ENCODE measurements at regions not wholly inside any gene's neighbourhood (a gene's known extent, or its start where the extent isn't known, plus 50 kb on each side); places are given as distances from the start of the nearest gene placed in this dataset.
"Not testable (repeated sequence)": the region's sequence is repeated elsewhere in the genome, so short reads cannot be mapped to it uniquely, and the experiment has no call there.

GRCh38 chr3:27025718-27026117 is 343.5 kb downstream of the NEK10 start:
- H3K27ac ChIP-seq (ENCODE audit: low read depth, low read length): no peak overlapping the region
- no peaks in the 10 kb centered on the region for H3K27me3 ChIP-seq (ENCODE audit: control insufficient read depth in 1 of 2, insufficient read depth in 2 of 2, low read length in 2 of 2)
- no peaks in the 10 kb centered on the region for H3K4me1 ChIP-seq (ENCODE audit: control insufficient read depth in 1 of 2, insufficient read depth in 2 of 2, low read length in 2 of 2)
- H3K36me3 ChIP-seq (ENCODE audit: control insufficient read depth in 1 of 2, insufficient read depth in 2 of 2, low read length in 2 of 2): no peaks in the 10 kb centered on the region
- H3K9ac ChIP-seq (ENCODE audit: low read depth in 1 of 2, low read length in 2 of 2): no peak overlapping the region
- H3K4me3 ChIP-seq (ENCODE audit: low read depth in 1 of 2, low read length in 2 of 2): no peak overlapping the region
- no peaks in the 10 kb centered on the region for H3K9me3 ChIP-seq (ENCODE audit: control insufficient read depth in 1 of 2, low read length in 2 of 2)

- Histone ChIP-seq H3K36me3 (ENCODE audit: control insufficient read depth in 1 of 2, insufficient read depth in 2 of 2, low read length in 2 of 2) (no peaks in the 10 kb centered on the region), H3K9ac (ENCODE audit: low read depth in 1 of 2, low read length in 2 of 2) (no peak overlapping the region), H3K4me1 (ENCODE audit: control insufficient read depth in 1 of 2, insufficient read depth in 2 of 2, low read length in 2 of 2) (no peaks in the 10 kb centered on the region), H3K4me3 (ENCODE audit: low read depth in 1 of 2, low read length in 2 of 2) (no peak overlapping the region), H3K27ac (ENCODE audit: low read depth, low read length) (no peak overlapping the region), H3K9me3 (ENCODE audit: control insufficient read depth in 1 of 2, low read length in 2 of 2) (no peaks in the 10 kb centered on the region), H3K27me3 (ENCODE audit: control insufficient read depth in 1 of 2, insufficient read depth in 2 of 2, low read length in 2 of 2) (no peaks in the 10 kb centered on the region)
These were observed 337.7 kb downstream of the NEK10 start for GRCh38 chr3:27031476-27031875.

- H3K36me3 ChIP-seq (ENCODE audit: control insufficient read depth in 1 of 2, insufficient read depth in 2 of 2, low read length in 2 of 2): no peaks in the 10 kb centered on the region
- H3K4me1 ChIP-seq (ENCODE audit: control insufficient read depth in 1 of 2, insufficient read depth in 2 of 2, low read length in 2 of 2): no peaks in the 10 kb centered on the region
- no peaks in the 10 kb centered on the region for H3K27me3 ChIP-seq (ENCODE audit: control insufficient read depth in 1 of 2, insufficient read depth in 2 of 2, low read length in 2 of 2)
- H3K9ac ChIP-seq (ENCODE audit: low read depth in 1 of 2, low read length in 2 of 2): no peak overlapping the region
- no peak overlapping the region for H3K4me3 ChIP-seq (ENCODE audit: low read depth in 1 of 2, low read length in 2 of 2)
- no peak overlapping the region for H3K27ac ChIP-seq (ENCODE audit: low read depth, low read length)
- H3K9me3 ChIP-seq (ENCODE audit: control insufficient read depth in 1 of 2, low read length in 2 of 2): no peaks in the 10 kb centered on the region
These were observed 334.9 kb downstream of the NEK10 start for GRCh38 chr3:27034255-27034654.

- Histone ChIP-seq H3K27ac (ENCODE audit: low read depth, low read length) (no peak overlapping the region), H3K36me3 (ENCODE audit: control insufficient read depth in 1 of 2, insufficient read depth in 2 of 2, low read length in 2 of 2) (no peaks in the 10 kb centered on the region), H3K27me3 (ENCODE audit: control insufficient read depth in 1 of 2, insufficient read depth in 2 of 2, low read length in 2 of 2) (no peaks in the 10 kb centered on the region), H3K4me1 (ENCODE audit: control insufficient read depth in 1 of 2, insufficient read depth in 2 of 2, low read length in 2 of 2) (no peaks in the 10 kb centered on the region), H3K9me3 (ENCODE audit: control insufficient read depth in 1 of 2, low read length in 2 of 2) (no peaks in the 10 kb centered on the region), H3K4me3 (ENCODE audit: low read depth in 1 of 2, low read length in 2 of 2) (no peak overlapping the region), H3K9ac (ENCODE audit: low read depth in 1 of 2, low read length in 2 of 2) (no peak overlapping the region)
These were observed 328.5 kb downstream of the NEK10 start for GRCh38 chr3:27040674-27041073.

- not testable (repeated sequence) for H3K36me3 ChIP-seq (ENCODE audit: control insufficient read depth in 1 of 2, insufficient read depth in 2 of 2, low read length in 2 of 2); H3K27ac ChIP-seq (ENCODE audit: low read depth, low read length); H3K4me3 ChIP-seq (ENCODE audit: low read depth in 1 of 2, low read length in 2 of 2); H3K9ac ChIP-seq (ENCODE audit: low read depth in 1 of 2, low read length in 2 of 2); H3K9me3 ChIP-seq (ENCODE audit: control insufficient read depth in 1 of 2, low read length in 2 of 2); H3K4me1 ChIP-seq (ENCODE audit: control insufficient read depth in 1 of 2, insufficient read depth in 2 of 2, low read length in 2 of 2); H3K27me3 ChIP-seq (ENCODE audit: control insufficient read depth in 1 of 2, insufficient read depth in 2 of 2, low read length in 2 of 2)
These were observed 326.6 kb downstream of the NEK10 start for GRCh38 chr3:27042541-27042940.

- no peak overlapping the region for H3K4me3 ChIP-seq (ENCODE audit: low read depth in 1 of 2, low read length in 2 of 2)
- H3K36me3 ChIP-seq (ENCODE audit: control insufficient read depth in 1 of 2, insufficient read depth in 2 of 2, low read length in 2 of 2): no peaks in the 10 kb centered on the region
- H3K27me3 ChIP-seq (ENCODE audit: control insufficient read depth in 1 of 2, insufficient read depth in 2 of 2, low read length in 2 of 2): no peaks in the 10 kb centered on the region
- H3K27ac ChIP-seq (ENCODE audit: low read depth, low read length): no peak overlapping the region
- no peak overlapping the region for H3K9ac ChIP-seq (ENCODE audit: low read depth in 1 of 2, low read length in 2 of 2)
- H3K4me1 ChIP-seq (ENCODE audit: control insufficient read depth in 1 of 2, insufficient read depth in 2 of 2, low read length in 2 of 2): no peaks in the 10 kb centered on the region
- no peaks in the 10 kb centered on the region for H3K9me3 ChIP-seq (ENCODE audit: control insufficient read depth in 1 of 2, low read length in 2 of 2)
These were observed 325.7 kb downstream of the NEK10 start for GRCh38 chr3:27043328-27043955.

- H3K9ac ChIP-seq (ENCODE audit: low read depth in 1 of 2, low read length in 2 of 2): no peak overlapping the region
- H3K4me1 ChIP-seq (ENCODE audit: control insufficient read depth in 1 of 2, insufficient read depth in 2 of 2, low read length in 2 of 2): no peaks in the 10 kb centered on the region
- H3K27ac ChIP-seq (ENCODE audit: low read depth, low read length): no peak overlapping the region
- no peaks in the 10 kb centered on the region for H3K27me3 ChIP-seq (ENCODE audit: control insufficient read depth in 1 of 2, insufficient read depth in 2 of 2, low read length in 2 of 2)
- no peaks in the 10 kb centered on the region for H3K9me3 ChIP-seq (ENCODE audit: control insufficient read depth in 1 of 2, low read length in 2 of 2)
- H3K36me3 ChIP-seq (ENCODE audit: control insufficient read depth in 1 of 2, insufficient read depth in 2 of 2, low read length in 2 of 2): no peaks in the 10 kb centered on the region
- no peak overlapping the region for H3K4me3 ChIP-seq (ENCODE audit: low read depth in 1 of 2, low read length in 2 of 2)
These were observed 324.2 kb downstream of the NEK10 start for GRCh38 chr3:27044931-27045481.

- Histone ChIP-seq H3K4me1 (ENCODE audit: control insufficient read depth in 1 of 2, insufficient read depth in 2 of 2, low read length in 2 of 2) (no peaks in the 10 kb centered on the region), H3K27me3 (ENCODE audit: control insufficient read depth in 1 of 2, insufficient read depth in 2 of 2, low read length in 2 of 2) (no peaks in the 10 kb centered on the region), H3K9me3 (ENCODE audit: control insufficient read depth in 1 of 2, low read length in 2 of 2) (peaks cover 3 to 5% of the 10 kb centered on the region in 2 donors), H3K9ac (ENCODE audit: low read depth in 1 of 2, low read length in 2 of 2) (no peak overlapping the region), H3K27ac (ENCODE audit: low read depth, low read length) (no peak overlapping the region), H3K36me3 (ENCODE audit: control insufficient read depth in 1 of 2, insufficient read depth in 2 of 2, low read length in 2 of 2) (no peaks in the 10 kb centered on the region), H3K4me3 (ENCODE audit: low read depth in 1 of 2, low read length in 2 of 2) (no peak overlapping the region)
These were observed 322.8 kb downstream of the NEK10 start for GRCh38 chr3:27046351-27046750.

- Histone ChIP-seq H3K4me3 (ENCODE audit: low read depth in 1 of 2, low read length in 2 of 2) (no peak overlapping the region), H3K9me3 (ENCODE audit: control insufficient read depth in 1 of 2, low read length in 2 of 2) (peaks cover 8 to 9% of the 10 kb centered on the region in 2 donors), H3K27me3 (ENCODE audit: control insufficient read depth in 1 of 2, insufficient read depth in 2 of 2, low read length in 2 of 2) (no peaks in the 10 kb centered on the region), H3K9ac (ENCODE audit: low read depth in 1 of 2, low read length in 2 of 2) (no peak overlapping the region), H3K27ac (ENCODE audit: low read depth, low read length) (no peak overlapping the region), H3K4me1 (ENCODE audit: control insufficient read depth in 1 of 2, insufficient read depth in 2 of 2, low read length in 2 of 2) (no peaks in the 10 kb centered on the region), H3K36me3 (ENCODE audit: control insufficient read depth in 1 of 2, insufficient read depth in 2 of 2, low read length in 2 of 2) (no peaks in the 10 kb centered on the region)
These were observed 319.4 kb downstream of the NEK10 start for GRCh38 chr3:27049792-27050191.

GRCh38 chr3:27051527-27051926 is 317.7 kb downstream of the NEK10 start:
- not testable (repeated sequence) for H3K27me3 ChIP-seq (ENCODE audit: control insufficient read depth in 1 of 2, insufficient read depth in 2 of 2, low read length in 2 of 2); H3K9ac ChIP-seq (ENCODE audit: low read depth in 1 of 2, low read length in 2 of 2); H3K9me3 ChIP-seq (ENCODE audit: control insufficient read depth in 1 of 2, low read length in 2 of 2); H3K4me1 ChIP-seq (ENCODE audit: control insufficient read depth in 1 of 2, insufficient read depth in 2 of 2, low read length in 2 of 2); H3K36me3 ChIP-seq (ENCODE audit: control insufficient read depth in 1 of 2, insufficient read depth in 2 of 2, low read length in 2 of 2); H3K4me3 ChIP-seq (ENCODE audit: low read depth in 1 of 2, low read length in 2 of 2); H3K27ac ChIP-seq (ENCODE audit: low read depth, low read length)

Data from duodenal mucosa (tissue), 2 donors.